PC-3 (cell line): ENCODE measurements at regions not wholly inside any gene's neighbourhood (a gene's known extent, or its start where the extent isn't known, plus 50 kb on each side); places are given as distances from the start of the nearest gene placed in this dataset.

ENCODE experiments used
- ATAC-seq: fragments of 200-7000 bp; cut with Tn5 transposase; 2 replicates; pipeline ENCODE4 v1.9.1; 2020; ENCODE audit warnings: mild to moderate bottlenecking, moderate library complexity
- BruUV-seq: library from RNA; stranded (reverse); fragments of 400-500 nt; replicated peaks from 2 replicates; lab custom pipeline; 2021; lab: Mats Ljungman, UMichigan
- CTCF ChIA-PET: fragments of 300-600 bp; sonication (Branson Sonifier 250); formaldehyde crosslinking; loops from one replicate; lab custom pipeline; 2022; ENCODE audit warnings: antibody characterized with exemption; lab: Charles Lee
- POLR2A ChIA-PET: fragments of 300-600 bp; sonication (Branson Sonifier 250); formaldehyde crosslinking; loops from one replicate; lab custom pipeline; 2022; ENCODE audit warnings: antibody characterized with exemption; ENCODE audit not compliant: unreplicated experiment; lab: Charles Lee
- DNase-seq: peaks from one replicate; pipeline ENCODE4 v3.0.0-alpha.2; 2015
- H2AFZ ChIP-seq: fragments of 300-600 bp; sonication (generic); 2 replicates; pipeline ENCODE4 v1.6.0; 2016; ENCODE audit warnings: antibody characterized with exemption, low read length
- H3F3A ChIP-seq: fragments of 300-600 bp; sonication (generic); one replicate; pipeline ENCODE4 v1.6.0; 2017; ENCODE audit warnings: antibody characterized with exemption, low read length, control low read depth, mild to moderate bottlenecking; ENCODE audit not compliant: unreplicated experiment
- H3K27ac ChIP-seq: fragments of 300-600 bp; sonication (generic); 2 replicates; pipeline ENCODE4 v1.5.1; 2016; ENCODE audit warnings: mild to moderate bottlenecking, low read length
- H3K27me3 ChIP-seq: fragments of 300-600 bp; sonication (generic); 2 replicates; pipeline ENCODE4 v1.6.1; 2016; ENCODE audit warnings: low read length, mixed read lengths
- H3K36me3 ChIP-seq: fragments of 300-600 bp; sonication (generic); 2 replicates; pipeline ENCODE4 v1.6.1; 2016; ENCODE audit warnings: low read depth, mixed run types, low read length, mixed read lengths
- H3K4me1 ChIP-seq: fragments of 300-600 bp; sonication (generic); 2 replicates; pipeline ENCODE4 v1.5.1; 2016; ENCODE audit warnings: low read length; ENCODE audit not compliant: insufficient read depth
- H3K4me2 ChIP-seq: fragments of 300-600 bp; sonication (generic); 2 replicates; pipeline ENCODE4 v1.6.0; 2016; ENCODE audit warnings: low read length
- H3K4me3 ChIP-seq: fragments of 300-600 bp; sonication (generic); 2 replicates; pipeline ENCODE4 v1.5.1; 2016; ENCODE audit warnings: mild to moderate bottlenecking, low read length, mixed read lengths
- H3K79me2 ChIP-seq: fragments of 300-600 bp; sonication (generic); 2 replicates; pipeline ENCODE4 v1.6.1; 2017; ENCODE audit warnings: low read length, mixed read lengths
- H3K9ac ChIP-seq: fragments of 300-600 bp; sonication (generic); 2 replicates; pipeline ENCODE4 v1.6.0; 2016; ENCODE audit warnings: mild to moderate bottlenecking, low read length
- H3K9me2 ChIP-seq: fragments of 300-600 bp; sonication (generic); replicated peaks from 2 replicates; pipeline ENCODE4 v1.6.1; 2016; ENCODE audit warnings: mixed run types, low read length, mixed read lengths
- H3K9me3 ChIP-seq: fragments of 300-600 bp; sonication (generic); 2 replicates; pipeline ENCODE4 v1.6.1; 2016; ENCODE audit warnings: low read length, mixed read lengths
- H4K20me1 ChIP-seq: fragments of 300-600 bp; sonication (generic); 2 replicates; pipeline ENCODE4 v1.6.1; 2016; ENCODE audit warnings: low read length, mixed read lengths
- EZH2 ChIP-seq: fragments of 300-600 bp; sonication (generic); IDR thresholded peaks from one replicate; pipeline ENCODE4 v1.6.1; 2017; ENCODE audit warnings: antibody characterized with exemption, mild to moderate bottlenecking, low read length; ENCODE audit not compliant: unreplicated experiment
- EZH2phosphoT487 ChIP-seq: fragments of 300-600 bp; sonication (generic); IDR thresholded peaks from 2 replicates; pipeline ENCODE4 v1.6.1; 2018; ENCODE audit warnings: mild to moderate bottlenecking, antibody characterized with exemption, low read length, borderline replicate concordance
- intact Hi-C: fragments of 100-400 bp; cut with micrococcal nuclease; formaldehyde crosslinking; loops from 2 replicates; pipeline ENCODE4 v1.9.0; 2023
- TF ChIP-seq, protein P1 (sequence below): fragments of 300-600 bp; sonication (generic); conservative IDR thresholded peaks from 2 replicates; pipeline ENCODE4 v1.5.1; 2017; ENCODE audit warnings: antibody characterized with exemption, low read depth, mild to moderate bottlenecking, low read length

DNA sequence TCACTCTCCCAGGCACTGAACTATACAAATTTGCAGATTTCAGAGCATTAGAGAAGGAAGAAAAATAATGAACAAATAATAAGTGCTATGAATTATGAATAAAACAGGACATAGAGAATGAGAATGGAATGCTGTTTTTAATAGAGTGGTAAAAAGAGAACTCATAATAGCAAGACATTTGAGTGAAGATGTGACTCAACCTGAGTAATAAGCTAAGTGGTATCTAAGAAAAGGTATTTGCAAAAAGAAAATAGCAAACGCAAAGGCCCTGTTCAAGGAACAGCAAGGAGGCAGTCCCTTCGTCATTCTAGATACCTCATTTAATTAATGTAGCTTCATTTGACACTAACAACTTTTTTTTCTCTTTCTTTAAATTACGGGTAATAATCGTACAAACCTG is 1910.0 kb upstream of the TENM3 start:
- Histone ChIP-seq H3K4me2 (0 out of 2 replicates have a peak overlapping the region, but pooled peaks have one; percentile 6), H3K4me3 (no peak overlapping the region), H3K27me3 (no peaks in the 10 kb centered on the region), H3K9me3 (no peaks in the 10 kb centered on the region), H3F3A (no peaks in the 10 kb centered on the region), H3K4me1 (peaks cover 16% of the 10 kb centered on the region), H3K9me2 (no peaks in the 10 kb centered on the region), H3K36me3 (no peaks in the 10 kb centered on the region), H2AFZ (no peak overlapping the region), H3K9ac (no peak overlapping the region), H3K79me2 (no peaks in the 10 kb centered on the region), H3K27ac (peak overlapping the region; percentile 44), H4K20me1 (no peaks in the 10 kb centered on the region)
- ChIA-PET CTCF (no interaction called here), POLR2A (no interaction called here)
- TF ChIP-seq EZH2phosphoT487 (no peak), EZH2 (no peak)
- TF ChIP-seq, protein P1, sequence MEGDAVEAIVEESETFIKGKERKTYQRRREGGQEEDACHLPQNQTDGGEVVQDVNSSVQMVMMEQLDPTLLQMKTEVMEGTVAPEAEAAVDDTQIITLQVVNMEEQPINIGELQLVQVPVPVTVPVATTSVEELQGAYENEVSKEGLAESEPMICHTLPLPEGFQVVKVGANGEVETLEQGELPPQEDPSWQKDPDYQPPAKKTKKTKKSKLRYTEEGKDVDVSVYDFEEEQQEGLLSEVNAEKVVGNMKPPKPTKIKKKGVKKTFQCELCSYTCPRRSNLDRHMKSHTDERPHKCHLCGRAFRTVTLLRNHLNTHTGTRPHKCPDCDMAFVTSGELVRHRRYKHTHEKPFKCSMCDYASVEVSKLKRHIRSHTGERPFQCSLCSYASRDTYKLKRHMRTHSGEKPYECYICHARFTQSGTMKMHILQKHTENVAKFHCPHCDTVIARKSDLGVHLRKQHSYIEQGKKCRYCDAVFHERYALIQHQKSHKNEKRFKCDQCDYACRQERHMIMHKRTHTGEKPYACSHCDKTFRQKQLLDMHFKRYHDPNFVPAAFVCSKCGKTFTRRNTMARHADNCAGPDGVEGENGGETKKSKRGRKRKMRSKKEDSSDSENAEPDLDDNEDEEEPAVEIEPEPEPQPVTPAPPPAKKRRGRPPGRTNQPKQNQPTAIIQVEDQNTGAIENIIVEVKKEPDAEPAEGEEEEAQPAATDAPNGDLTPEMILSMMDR: no peak
- no TSS peak for BruUV-seq
- intact Hi-C loops: no loop called here
- DNase-seq (peak; percentile 53), ATAC-seq (peak; percentile 29)

DNA sequence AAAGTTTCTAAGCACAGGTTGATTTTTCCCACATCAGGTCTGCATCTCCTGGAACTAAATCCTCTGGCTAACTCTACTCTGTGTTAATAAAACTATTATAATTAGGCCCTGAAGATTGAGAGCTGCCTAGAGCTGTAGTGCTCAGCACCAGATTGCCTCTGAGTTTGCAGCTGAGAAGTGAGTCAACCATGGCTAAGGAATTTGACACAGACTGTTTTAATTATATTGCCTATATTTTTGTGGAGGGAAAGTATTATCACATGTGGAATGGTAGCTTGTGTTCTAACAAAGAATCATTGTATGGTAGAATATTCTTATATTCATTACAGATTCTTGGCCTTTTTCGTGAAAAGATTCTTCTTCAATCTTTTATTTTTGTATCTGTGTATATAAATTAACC is 1907.6 kb upstream of the TENM3 start:
- intact Hi-C loops: no loop called here
- no peak overlapping the region for H3K27ac ChIP-seq
- no peak overlapping the region for H3K4me3 ChIP-seq
- peaks cover 11% of the 10 kb centered on the region; the same call in 1 of the 2 replicates for H3K4me1 ChIP-seq
- ATAC-seq (no peak), DNase-seq (no peak)
- H3K9ac ChIP-seq: no peak overlapping the region
- H4K20me1 ChIP-seq: no peaks in the 10 kb centered on the region
- no peaks in the 10 kb centered on the region for H3K79me2 ChIP-seq
- no peaks in the 10 kb centered on the region for H3F3A ChIP-seq
- H3K27me3 ChIP-seq: no peaks in the 10 kb centered on the region
- BruUV-seq: no TSS peak
- ChIA-PET POLR2A (no interaction called here), CTCF (no interaction called here)
- no peak for TF ChIP-seq EZH2phosphoT487
- TF ChIP-seq, protein P1: no peak
- no peak overlapping the region for H3K4me2 ChIP-seq
- H3K9me2 ChIP-seq: no peaks in the 10 kb centered on the region
- H3K36me3 ChIP-seq: no peaks in the 10 kb centered on the region
- no peaks in the 10 kb centered on the region for H3K9me3 ChIP-seq
- H2AFZ ChIP-seq: no peak overlapping the region

DNA sequence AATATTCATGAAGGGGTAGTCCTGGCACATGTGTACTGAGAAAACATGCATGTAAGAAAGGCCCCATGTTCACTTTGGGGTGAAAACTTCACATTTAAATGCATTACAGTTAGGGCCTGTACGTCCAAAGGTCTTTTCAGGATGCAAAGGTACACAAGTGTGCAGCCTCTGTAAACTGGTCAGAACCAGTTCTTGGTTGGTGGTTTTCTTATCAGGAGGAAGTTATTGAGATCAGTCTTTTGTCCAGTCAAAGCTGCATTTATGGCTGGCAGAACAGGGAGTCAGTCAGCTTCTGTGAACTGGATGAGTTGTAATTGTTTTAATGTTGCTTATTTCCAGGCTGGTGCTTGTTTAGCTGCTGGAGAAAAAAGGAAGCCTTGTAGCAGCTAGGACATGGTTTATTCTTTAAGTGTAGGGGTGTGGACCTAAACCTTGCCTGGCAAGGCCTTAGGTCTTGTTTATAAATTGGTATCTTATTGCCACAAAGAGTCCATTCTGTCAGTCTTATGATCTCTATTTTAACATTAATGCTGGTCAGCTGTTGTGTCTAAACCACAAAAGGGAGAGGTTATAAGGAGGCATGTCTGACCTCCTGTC is 1906.6 kb upstream of the TENM3 start:
- H3K27me3 ChIP-seq: no peaks in the 10 kb centered on the region
- no peaks in the 10 kb centered on the region for H3K9me3 ChIP-seq
- intact Hi-C loops: no loop called here
- DNase-seq (no peak), ATAC-seq (no peak)
- H3K27ac ChIP-seq: no peak overlapping the region
- no peak overlapping the region for H2AFZ ChIP-seq
- H3K79me2 ChIP-seq: no peaks in the 10 kb centered on the region
- ChIA-PET POLR2A (no interaction called here), CTCF (no interaction called here)
- no peaks in the 10 kb centered on the region for H4K20me1 ChIP-seq
- H3K4me2 ChIP-seq: no peak overlapping the region
- H3K4me1 ChIP-seq: peaks cover 6% of the 10 kb centered on the region; the same call in 1 of the 2 replicates
- H3K9me2 ChIP-seq: no peaks in the 10 kb centered on the region
- H3K36me3 ChIP-seq: no peaks in the 10 kb centered on the region
- TF ChIP-seq, protein P1: no peak
- no peak for TF ChIP-seq EZH2
- TF ChIP-seq EZH2phosphoT487: no peak
- no TSS peak for BruUV-seq
- H3K4me3 ChIP-seq: no peak overlapping the region
- no peaks in the 10 kb centered on the region for H3F3A ChIP-seq
- H3K9ac ChIP-seq: no peak overlapping the region
